IPS DF 4.7 (cell line): ENCODE measurements at regions not wholly inside any gene's neighbourhood (a gene's known extent, or its start where the extent isn't known, plus 50 kb on each side); places are given as distances from the start of the nearest gene placed in this dataset.

Experiments
- DNase-seq: peaks from one replicate; pipeline ENCODE4 v3.0.0-alpha.2; 2013; ENCODE audit warnings: low spot score; ENCODE audit errors: extremely low read depth

DNA sequence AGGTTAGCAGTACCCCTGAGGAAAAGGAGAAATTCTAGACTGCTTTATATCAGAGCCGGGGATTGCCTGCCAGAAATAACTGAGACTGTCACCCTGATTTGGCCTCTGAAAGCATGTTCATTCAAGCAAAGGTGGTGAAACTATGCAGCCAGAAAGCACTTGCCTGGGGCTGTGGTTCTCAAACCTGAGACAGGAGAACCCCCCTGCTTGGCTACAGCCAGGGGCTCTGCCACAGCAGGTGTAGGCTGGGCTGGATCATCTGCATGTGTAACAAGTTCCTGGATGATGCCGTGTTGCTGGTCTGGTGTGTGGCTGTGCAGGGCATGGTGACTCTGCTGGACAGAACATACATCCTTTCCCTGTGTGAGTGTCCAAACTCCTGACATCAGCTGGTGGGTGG is 157.8 kb downstream of the NXNL2 start:
- no peak for DNase-seq

DNA sequence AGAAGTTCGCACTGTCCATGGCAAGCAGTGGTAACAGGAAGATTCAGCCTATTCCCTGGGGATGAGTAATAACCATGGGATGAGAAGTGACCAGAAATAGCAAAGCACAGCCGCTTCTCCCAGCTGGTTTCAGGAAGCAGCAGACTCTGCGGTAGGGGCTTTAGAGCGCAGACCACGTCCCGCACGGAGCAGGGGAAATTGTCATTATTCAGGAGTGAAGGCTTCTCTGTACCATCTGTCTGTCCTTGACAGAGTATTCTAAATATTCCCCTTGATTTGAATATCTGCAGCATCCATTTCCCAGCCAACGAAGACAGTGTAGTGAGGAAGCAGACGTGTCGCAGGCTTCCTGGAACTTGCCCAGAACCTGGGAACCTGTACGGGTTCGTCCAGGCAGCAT is 159.6 kb downstream of the NXNL2 start:
- no peak for DNase-seq

DNA sequence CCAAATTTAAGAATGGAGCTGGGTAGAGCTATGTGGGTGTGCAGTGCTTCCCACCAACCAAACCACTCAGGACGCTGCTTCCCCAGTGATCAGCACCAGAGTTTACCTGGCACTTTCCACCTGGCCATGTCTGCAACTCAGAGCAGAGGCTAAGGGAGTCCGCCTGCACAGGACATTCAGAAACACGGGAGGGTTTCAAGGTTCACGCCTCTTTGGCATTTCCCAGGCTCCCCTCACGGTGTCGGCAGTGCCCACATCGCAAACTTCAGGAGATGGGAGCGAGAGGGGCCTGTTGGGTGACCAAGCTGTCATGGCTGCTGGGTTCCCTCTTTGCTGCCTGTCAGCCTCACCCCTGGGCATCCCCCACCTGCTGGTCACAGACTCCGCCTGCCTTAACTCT is 161.5 kb downstream of the NXNL2 start:
- no peak for DNase-seq

DNA sequence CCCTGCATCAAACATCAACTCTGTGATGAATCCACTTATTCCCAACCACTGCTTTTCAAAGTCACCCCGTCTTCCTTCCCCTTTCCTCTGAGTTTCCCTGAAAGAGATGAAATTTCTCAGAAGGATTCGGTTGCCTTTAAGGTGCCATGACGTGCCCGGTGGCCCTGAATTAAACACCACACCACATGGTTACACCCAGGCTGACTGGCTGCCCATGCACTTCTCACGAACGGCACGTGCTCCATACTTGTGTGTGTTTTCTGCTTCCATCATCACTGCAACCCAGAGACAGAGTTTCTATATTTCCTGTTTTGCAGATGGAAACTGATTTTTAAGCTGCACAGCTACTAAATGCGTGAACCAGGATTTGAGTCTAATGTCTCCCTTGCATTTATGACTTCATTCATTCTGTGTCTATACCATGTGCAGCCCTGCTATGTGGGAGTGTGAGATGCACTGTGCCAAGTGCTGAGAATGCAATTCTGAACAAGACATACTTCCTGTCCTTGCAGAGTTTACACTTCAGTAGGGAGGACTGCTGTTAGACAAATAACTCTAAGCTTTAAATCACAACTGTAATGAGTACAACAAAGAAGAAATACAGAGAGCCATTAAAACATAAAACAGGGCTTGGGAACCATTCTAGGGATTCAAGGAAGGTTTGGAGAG is 162.9 kb downstream of the NXNL2 start:
- no peak for DNase-seq

DNA sequence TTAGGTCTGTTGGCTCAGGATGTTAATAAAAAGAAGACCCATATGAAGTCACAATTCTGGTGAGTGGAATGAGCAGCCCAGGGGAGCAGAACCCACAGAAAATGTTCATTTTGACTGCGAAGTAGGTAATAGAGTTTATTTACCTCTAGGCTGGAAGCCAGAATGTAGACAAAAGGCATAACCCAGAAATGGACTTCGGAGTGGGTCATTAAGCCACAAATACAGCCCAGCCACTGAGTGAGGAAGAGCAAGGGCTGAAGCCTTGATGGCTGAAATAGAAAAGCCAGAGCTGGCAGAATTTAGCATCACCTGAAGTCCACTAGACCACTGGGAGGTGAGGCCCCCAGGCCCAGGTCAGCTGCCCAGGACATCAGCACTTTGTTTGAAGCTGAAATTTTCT is 168.0 kb downstream of the NXNL2 start:
- no peak for DNase-seq

DNA sequence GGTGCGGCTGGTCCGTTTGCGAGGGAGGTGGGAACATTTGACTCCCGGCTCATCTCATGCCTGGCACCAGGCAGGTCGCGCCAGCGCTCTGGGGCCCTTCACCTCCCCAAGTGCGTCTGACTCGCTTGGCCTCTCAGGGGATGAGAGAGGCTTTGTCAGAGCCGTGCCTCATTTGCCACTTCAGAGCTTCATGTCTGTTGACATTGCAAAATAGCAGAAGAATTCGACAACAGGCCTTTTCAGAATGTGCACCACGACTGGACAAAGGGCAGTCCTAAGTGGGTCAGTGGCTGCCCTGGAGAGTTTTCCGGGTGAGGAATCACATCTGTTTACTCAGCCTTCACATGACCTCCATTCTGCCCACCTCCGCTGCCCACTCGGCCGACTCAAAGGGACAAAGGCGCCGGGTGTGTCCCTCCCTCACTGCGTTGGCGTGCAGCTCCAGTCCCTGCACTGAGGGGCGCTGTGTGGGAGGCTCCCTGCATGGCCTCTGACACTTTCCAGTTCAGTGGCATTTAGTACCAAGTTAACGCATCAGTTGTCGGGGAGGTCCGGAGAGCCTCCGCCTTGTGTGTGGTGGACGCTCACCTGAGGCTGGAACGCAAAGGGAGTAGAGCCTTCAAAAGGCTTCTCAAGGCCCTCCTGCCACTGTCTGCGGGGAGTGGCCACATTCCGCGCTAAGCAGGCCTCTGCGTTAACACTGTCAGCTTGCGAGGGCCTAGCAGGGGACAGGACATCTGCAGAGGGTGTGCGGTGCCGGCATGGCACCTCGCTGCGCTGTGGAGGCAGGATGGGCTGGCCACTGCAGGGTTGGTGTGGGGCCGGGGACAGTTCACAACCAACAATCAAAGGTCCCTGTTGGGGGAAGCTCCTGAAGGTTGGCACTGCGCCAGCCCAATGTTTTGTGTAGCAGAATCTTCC is 171.5 kb downstream of the NXNL2 start:
- no peak for DNase-seq

DNA sequence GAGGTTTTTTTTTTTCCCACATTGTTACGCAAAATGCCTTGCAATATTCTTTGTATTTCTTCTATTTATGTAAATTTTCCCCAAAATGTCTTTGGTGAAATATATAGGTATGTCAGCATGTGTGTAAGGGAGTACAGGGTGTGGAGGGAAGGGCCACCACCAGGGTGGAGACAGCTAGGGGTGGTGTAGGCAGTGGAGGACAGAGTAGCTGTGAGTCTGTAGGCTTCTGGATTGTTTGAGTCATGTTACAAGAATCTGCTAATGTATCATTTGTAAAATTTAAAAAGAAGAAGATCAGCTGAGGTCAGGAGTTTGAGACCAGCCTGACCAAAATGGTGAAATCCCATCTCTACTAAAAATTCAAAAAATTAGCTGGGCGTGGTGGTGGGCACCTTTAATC is 175.5 kb downstream of the NXNL2 start:
- DNase-seq, result no peak

DNA sequence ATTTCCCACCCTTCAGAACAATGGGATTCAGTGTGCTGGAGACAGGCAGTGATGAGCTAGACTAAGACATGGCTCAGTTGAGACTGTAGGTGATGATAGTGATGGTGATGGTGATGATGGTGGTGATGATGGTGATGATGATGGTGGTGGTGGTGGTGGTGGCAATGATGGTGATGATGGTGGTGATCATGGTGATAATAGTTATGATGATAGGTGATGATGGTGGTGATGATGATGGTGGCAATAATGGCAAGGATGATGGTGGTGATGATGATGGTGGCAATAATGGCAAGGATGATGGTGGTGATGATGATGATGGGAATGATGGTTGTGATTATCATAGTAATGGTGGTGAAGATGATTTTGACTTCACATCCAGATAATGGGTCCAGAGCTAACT is 176.7 kb downstream of the NXNL2 start:
- no peak for DNase-seq

DNA sequence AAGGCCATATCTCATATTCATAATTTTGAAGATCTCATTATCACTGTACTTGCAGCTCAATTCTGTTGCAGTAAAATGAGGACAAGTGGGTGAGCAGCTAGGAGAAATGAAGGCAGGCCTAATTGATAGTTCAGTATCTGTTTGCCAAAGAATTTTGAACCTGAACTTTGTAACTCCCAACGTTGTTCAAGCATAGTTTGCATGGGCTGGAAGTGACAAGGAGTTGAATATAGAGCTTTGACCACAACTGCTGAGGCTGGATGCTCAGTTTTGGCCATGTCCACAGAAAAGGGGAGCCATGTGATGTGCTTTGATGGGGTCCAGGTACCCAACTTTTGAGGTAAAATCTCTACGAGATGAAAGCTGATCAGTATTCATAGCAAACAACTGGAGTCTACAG is 177.5 kb downstream of the NXNL2 start:
- no peak for DNase-seq

DNA sequence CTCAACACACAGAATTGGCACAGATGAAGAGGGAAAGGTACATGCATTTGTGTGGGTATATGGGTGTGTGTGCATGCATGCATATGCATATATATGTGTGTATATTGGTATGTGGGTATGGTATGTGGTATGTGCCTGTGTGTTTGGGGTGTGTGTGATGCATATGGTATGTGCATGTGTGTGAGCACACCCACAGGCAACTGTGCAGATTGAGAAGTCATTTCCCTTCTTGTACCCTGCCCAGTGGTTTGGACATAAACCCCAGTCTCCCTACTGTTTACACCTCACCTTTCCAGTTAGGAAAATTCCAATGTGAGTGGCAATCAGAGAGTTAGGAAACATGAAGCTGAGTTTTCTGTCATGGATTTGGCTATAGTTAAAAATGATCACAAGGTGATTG is 178.0 kb downstream of the NXNL2 start:
- DNase-seq, result no peak

DNA sequence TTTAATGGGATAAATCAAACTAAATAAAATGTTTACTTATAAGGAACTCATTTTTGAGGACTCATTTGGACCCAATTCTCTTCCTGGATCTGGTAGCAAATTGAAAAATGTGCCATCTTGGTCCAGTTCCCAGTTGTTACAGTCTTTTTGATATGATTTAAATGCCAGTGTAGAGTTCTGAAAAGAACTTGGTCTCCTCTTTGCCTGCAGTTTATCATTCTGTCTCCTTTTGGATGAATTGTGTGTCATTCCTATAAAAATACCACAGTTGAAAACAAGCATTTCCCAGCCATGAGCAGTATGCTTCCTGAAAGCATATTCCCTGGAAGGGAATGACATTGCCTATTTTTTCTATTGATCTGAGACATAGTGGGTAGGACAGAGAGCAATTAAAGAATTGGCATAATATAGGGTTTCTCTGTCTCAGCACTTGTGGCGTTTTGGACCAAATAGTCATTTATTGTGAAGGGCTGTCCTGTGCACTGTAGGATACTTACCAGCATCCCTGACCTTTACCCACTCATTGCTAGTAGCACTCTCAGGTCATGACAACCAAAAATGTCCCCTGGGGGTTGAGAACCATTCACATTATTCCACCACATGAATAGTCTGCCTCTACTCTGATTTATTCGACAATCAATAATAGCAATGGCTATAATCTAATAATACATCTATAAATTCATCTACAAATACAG is 181.8 kb downstream of the NXNL2 start:
- DNase-seq, result no peak

DNA sequence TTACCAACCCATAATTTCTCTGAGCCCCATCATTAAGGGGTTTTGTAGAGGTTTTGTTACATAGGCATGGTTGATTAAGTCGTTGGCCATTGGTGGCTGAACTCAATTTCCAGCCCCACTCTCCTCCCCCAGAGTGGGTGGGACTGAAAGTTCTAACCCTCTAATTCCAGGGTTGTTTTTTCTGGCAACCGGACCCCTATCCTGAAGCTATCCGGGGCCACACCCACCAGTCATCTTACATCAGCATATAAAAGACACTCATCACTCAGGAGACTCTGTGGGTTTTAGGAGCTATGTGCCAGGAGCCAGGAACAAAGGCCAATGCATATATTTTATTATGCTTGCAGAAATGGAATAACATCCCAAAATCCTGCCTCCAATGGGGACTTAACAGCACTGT is 186.0 kb downstream of the NXNL2 start:
- no peak for DNase-seq

DNA sequence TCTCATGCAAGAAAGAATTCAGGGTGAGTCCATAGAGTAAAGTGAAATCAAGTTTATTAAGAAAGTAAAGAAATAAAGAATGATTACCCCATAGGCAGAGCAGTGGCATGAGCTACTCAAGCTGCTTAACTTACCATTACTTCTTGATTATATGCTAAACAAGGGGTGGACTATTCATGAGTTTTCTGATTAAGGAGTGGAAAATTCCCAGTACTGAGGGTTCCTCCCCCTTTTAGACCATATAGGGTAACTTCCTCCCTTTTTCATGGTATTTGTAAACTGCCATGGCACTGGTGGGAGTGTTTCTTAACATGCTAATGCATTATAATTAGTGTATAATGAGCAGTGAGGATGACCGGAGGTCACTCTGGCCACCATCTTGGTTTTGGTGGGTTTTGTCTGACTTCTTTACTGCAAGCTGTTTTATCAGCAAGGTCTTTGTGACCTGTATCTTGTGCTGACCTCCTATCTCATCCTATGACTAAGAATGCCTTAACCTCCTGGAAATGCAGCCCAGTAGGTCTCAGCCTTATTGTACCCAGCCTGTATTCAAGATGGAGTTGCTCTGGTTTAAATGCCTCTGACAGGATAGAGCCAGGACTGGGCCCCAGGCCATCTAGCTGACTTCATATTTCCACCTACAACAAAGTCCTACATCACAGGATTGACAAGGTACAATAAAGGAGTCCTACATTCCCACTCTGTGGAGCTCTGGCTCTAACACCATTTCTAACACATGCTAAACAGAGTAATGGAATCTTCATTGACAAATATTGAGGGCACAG is 186.7 kb downstream of the NXNL2 start:
- no peak for DNase-seq

DNA sequence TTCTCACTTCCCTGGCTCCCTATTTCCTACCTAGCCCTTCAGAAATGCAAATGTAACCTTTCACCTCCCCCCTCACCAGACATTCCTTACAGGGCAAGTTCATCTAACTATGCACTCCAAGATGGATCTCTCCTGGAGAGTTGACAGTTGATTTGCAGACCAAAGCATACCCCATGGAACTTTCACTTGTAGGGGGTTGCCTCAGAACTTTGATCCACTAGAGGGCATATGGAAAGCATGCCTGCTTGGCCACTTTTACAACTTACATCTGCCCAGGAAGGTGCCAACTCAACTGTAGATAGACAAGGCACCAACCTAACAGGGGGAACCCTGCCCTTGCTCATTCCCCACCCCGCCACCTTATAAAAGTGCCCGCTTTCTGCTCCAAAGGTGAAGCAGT is 187.8 kb downstream of the NXNL2 start:
- DNase-seq, result peak; percentile 9

DNA sequence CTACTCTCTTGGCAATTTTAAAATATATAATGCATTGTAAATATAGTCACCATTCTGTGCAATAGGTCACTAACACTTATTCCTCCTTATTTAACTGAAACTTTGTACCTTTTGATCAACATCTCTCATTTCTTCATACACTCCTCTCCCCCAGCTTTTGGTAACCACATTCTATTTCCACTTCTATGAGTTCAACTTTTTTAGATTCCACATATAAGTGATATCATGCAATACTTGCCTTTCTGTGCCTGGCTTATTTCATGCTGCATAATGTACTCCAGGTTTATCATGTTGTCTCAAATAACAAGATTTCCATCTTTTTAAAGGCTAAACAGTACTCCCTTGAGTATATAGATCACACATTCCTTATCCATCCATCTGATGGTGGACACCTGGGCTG is 188.8 kb downstream of the NXNL2 start:
- no peak for DNase-seq

DNA sequence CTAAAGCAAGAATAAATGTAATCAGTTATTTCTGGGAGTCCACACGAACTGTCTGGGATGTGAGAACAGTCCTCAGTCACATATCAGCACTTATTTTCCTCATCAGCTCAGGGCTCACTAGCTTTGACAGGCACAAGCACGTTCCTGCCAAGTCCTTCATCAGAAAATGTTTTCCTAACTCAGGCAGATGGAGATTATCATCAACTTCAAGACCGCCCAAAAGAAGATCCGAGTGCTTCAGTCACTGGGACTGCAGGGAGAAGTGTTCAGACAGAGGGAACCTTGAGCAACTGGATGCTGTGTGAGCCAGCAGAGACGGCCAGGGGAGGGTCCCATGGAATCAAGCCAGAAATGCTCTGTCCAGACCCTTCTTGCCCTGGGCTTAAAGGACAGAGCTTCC is 189.4 kb downstream of the NXNL2 start:
- no peak for DNase-seq

DNA sequence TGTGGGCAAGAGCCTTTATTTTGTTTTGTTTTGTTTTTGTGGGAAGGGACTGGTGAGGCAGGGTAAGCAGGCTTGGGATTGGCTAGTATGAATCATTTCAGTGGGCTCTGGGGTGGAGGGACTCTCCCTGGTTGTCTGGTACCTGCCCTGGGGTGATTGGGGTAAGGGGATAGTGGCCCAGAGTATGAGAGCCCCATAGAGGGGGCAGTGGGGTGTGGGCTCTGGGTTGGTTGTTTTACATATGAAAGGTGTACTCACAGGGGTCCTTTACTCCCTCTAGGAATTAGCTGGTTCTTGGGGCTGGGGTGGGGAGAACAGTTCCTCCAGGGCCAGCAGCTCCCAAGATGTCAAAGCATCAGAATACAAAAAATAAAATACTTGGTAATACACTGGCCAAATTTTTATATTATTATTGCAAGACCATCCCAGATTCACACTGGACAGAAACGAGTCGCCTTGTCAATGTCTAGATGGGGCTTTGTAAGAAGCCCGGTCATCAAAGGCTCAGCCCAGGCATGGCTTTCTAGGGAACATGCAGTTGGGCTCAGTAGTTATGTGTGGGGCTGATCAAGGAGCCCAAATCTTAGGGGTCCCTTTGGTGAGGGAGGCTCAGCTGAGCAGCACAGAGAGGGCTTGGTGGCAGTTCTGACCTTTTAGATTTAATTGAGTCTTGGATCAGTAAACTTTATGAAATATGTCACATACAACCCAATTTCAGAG is 190.5 kb downstream of the NXNL2 start:
- no peak for DNase-seq

DNA sequence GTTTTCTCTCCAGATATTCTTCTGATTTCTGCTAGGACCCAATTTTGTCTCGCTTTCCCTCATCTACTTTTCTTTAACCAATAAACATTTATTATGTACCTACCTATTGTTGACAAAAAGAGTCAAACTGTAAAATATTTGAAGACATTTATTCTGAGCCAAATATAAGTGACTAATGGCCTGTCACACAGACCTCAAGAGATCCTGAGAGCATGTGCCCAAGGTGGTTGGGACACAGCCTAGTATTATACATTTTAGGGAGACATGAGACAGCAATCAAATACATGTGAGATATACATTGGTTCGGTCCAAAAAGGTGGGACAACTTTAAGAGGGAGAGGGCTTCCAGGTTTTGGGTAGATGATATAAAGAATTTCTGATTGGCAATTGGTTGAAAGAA is 191.8 kb downstream of the NXNL2 start:
- no peak for DNase-seq

DNA sequence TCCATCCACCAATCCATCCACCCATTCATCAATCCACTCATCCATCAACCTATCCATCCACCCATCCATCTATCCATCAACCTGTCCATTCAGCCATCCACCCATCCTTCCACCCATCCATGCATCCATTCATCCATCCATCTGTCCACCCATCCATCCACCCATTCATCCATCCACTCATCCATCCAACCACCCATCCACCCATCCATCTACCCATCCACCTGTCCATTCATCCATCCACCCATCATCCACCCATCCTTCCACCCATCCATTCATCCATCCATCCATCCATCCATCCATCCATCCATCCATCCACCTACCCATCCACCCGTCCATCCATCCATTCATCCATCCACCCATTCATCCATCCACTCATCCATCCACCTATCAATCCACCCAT is 195.8 kb downstream of the NXNL2 start:
- DNase-seq, result no peak

DNA sequence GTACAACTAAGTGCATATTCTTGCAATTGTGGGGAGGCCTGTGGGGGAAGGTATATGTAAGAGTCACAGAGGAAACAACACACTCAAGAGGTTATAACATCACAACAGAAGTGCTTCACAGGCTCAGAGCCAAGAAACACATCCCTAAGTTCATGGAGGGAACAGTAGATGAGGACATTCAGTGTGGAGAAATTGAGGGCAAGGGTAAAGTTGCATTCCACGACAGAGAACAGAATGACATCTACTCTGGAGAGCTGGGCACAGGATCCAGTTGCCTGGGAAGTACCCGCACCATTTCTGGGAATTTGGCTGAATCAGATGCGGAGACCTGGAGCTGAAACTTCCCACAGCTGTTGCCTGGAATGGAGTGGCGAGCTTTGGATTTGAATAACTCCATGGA is 197.2 kb downstream of the NXNL2 start:
- no peak for DNase-seq
